NT2/D1 (cell line): ENCODE measurements at regions not wholly inside any gene's neighbourhood (a gene's known extent, or its start where the extent isn't known, plus 50 kb on each side); places are given as distances from the start of the nearest gene placed in this dataset.

Source experiments
- DNase-seq: peaks from one replicate; pipeline ENCODE4 v3.0.0-alpha.2; 2011; ENCODE audit warnings: low read depth, low spot score
- H3K27me3 ChIP-seq: 2 replicates; pipeline ENCODE4 v1.6.0; 2011; ENCODE audit warnings: mild to moderate bottlenecking; ENCODE audit not compliant: insufficient read length, insufficient read depth
- H3K36me3 ChIP-seq: 2 replicates; pipeline ENCODE4 v1.6.1; 2011; ENCODE audit warnings: mild to moderate bottlenecking, low read length, mixed read lengths; ENCODE audit not compliant: insufficient read depth, insufficient read length
- H3K4me1 ChIP-seq: 2 replicates; pipeline ENCODE4 v1.5.1; 2011; ENCODE audit not compliant: insufficient read depth, insufficient read length
- H3K4me3 ChIP-seq: 2 replicates; pipeline ENCODE4 v1.5.1; 2011; ENCODE audit warnings: low read depth; ENCODE audit not compliant: insufficient read length
- H3K9ac ChIP-seq: 2 replicates; pipeline ENCODE4 v1.6.0; 2011; ENCODE audit warnings: low read depth; ENCODE audit not compliant: insufficient read length
- H3K9me3 ChIP-seq: 2 replicates; pipeline ENCODE4 v1.5.1; 2011; ENCODE audit warnings: mild to moderate bottlenecking, low read length; ENCODE audit not compliant: insufficient read depth
- SUZ12 ChIP-seq: IDR thresholded peaks from 2 replicates; pipeline ENCODE4 v1.6.1; 2011; ENCODE audit not compliant: insufficient read length, insufficient read depth; ENCODE audit errors: extremely low read depth
- YY1 ChIP-seq: IDR thresholded peaks from 2 replicates; pipeline ENCODE4 v1.6.1; 2011; ENCODE audit not compliant: insufficient read length, insufficient read depth
- ZNF274 ChIP-seq: IDR thresholded peaks from 2 replicates; pipeline ENCODE4 v1.6.1; 2011; ENCODE audit warnings: mild to moderate bottlenecking, low read depth, low read length

GRCh38 chr13:107770541-107770940, 444.8 kb downstream of the LIG4 start:
- Histone ChIP-seq H3K9me3 (no peaks in the 10 kb centered on the region), H3K36me3 (no peaks in the 10 kb centered on the region), H3K27me3 (no peaks in the 10 kb centered on the region), H3K4me1 (no peaks in the 10 kb centered on the region), H3K4me3 (no peak overlapping the region), H3K9ac (no peak overlapping the region)
- TF ChIP-seq SUZ12 (no peak), ZNF274 (no peak), YY1 (no peak)
- DNase-seq: no peak

- no peaks in the 10 kb centered on the region for H3K9me3 ChIP-seq
- no peak for DNase-seq
- no peak overlapping the region for H3K9ac ChIP-seq
- H3K27me3 ChIP-seq: no peaks in the 10 kb centered on the region
- no peaks in the 10 kb centered on the region for H3K36me3 ChIP-seq
- TF ChIP-seq ZNF274 (no peak), YY1 (no peak), SUZ12 (no peak)
- no peaks in the 10 kb centered on the region for H3K4me1 ChIP-seq
- H3K4me3 ChIP-seq: no peak overlapping the region
Observed at GRCh38 chr13:107767119-107767518, 448.2 kb downstream of the LIG4 start.

GRCh38 chr13:107765724-107766401, 449.5 kb downstream of the LIG4 start:
- H3K4me1 ChIP-seq: no peaks in the 10 kb centered on the region
- no peak overlapping the region for H3K4me3 ChIP-seq
- H3K27me3 ChIP-seq: no peaks in the 10 kb centered on the region

GRCh38 chr13:107764046-107764445, 451.3 kb downstream of the LIG4 start:
- H3K27me3 ChIP-seq: no peaks in the 10 kb centered on the region
- H3K9me3 ChIP-seq: no peaks in the 10 kb centered on the region
- no peak for DNase-seq
- H3K9ac ChIP-seq: no peak overlapping the region
- no peaks in the 10 kb centered on the region for H3K36me3 ChIP-seq
- H3K4me1 ChIP-seq: no peaks in the 10 kb centered on the region
- TF ChIP-seq YY1: no peak
- no peak for TF ChIP-seq ZNF274
- TF ChIP-seq SUZ12: no peak
- no peak overlapping the region for H3K4me3 ChIP-seq

More at GRCh38 chr13:107765724-107766401, 449.5 kb downstream of the LIG4 start:
- Histone ChIP-seq H3K9me3 (no peaks in the 10 kb centered on the region), H3K9ac (no peak overlapping the region), H3K36me3 (no peaks in the 10 kb centered on the region)
- TF ChIP-seq YY1 (no peak), SUZ12 (no peak), ZNF274 (no peak)
- DNase-seq: no peak

- no peaks in the 10 kb centered on the region for H3K36me3 ChIP-seq
- H3K9me3 ChIP-seq: no peaks in the 10 kb centered on the region
- no peak overlapping the region for H3K4me3 ChIP-seq
- no peaks in the 10 kb centered on the region for H3K4me1 ChIP-seq
- DNase-seq: no peak
- H3K9ac ChIP-seq: no peak overlapping the region
- H3K27me3 ChIP-seq: no peaks in the 10 kb centered on the region
- TF ChIP-seq SUZ12: no peak
- TF ChIP-seq YY1: no peak
- no peak for TF ChIP-seq ZNF274
Observed at GRCh38 chr13:107753748-107754147, 461.6 kb downstream of the LIG4 start.

GRCh38 chr13:107753291-107753690, 462.0 kb downstream of the LIG4 start:
- no peaks in the 10 kb centered on the region for H3K4me1 ChIP-seq
- H3K27me3 ChIP-seq: no peaks in the 10 kb centered on the region
- no peaks in the 10 kb centered on the region for H3K36me3 ChIP-seq
- H3K4me3 ChIP-seq: no peak overlapping the region
- TF ChIP-seq YY1: no peak
- TF ChIP-seq SUZ12: no peak
- TF ChIP-seq ZNF274: no peak
- no peak for DNase-seq
- no peaks in the 10 kb centered on the region for H3K9me3 ChIP-seq
- H3K9ac ChIP-seq: no peak overlapping the region

GRCh38 chr13:107743983-107744382, 471.4 kb downstream of the LIG4 start:
- no peak for TF ChIP-seq SUZ12
- TF ChIP-seq ZNF274: no peak
- no peak for TF ChIP-seq YY1
- H3K27me3 ChIP-seq: no peaks in the 10 kb centered on the region
- no peaks in the 10 kb centered on the region for H3K4me1 ChIP-seq
- no peaks in the 10 kb centered on the region for H3K9me3 ChIP-seq
- H3K36me3 ChIP-seq: no peaks in the 10 kb centered on the region
- no peak overlapping the region for H3K4me3 ChIP-seq
- DNase-seq: no peak
- H3K9ac ChIP-seq: no peak overlapping the region
